SK-N-SH treated with all-trans-retinoic acid at 6 μM for 48 hours (cell line): ENCODE measurements at regions not wholly inside any gene's neighbourhood (a gene's known extent, or its start where the extent isn't known, plus 50 kb on each side); places are given as distances from the start of the nearest gene placed in this dataset.

Experiments
- CSDC2 ChIP-seq: fragments of 250-450 bp; sonication (Bioruptor Pico); IDR thresholded peaks from 2 replicates; pipeline ENCODE4 v1.5.0; 2020; ENCODE audit warnings: mild to moderate bottlenecking, moderate library complexity
- OSR1 ChIP-seq: fragments of 250-450 bp; sonication (Bioruptor Pico); IDR thresholded peaks from 2 replicates; pipeline ENCODE4 v1.8.0; 2022; ENCODE audit warnings: moderate library complexity, mild to moderate bottlenecking, inconsistent platforms
- PATZ1 ChIP-seq: fragments of 250-450 bp; sonication (Bioruptor Pico); IDR thresholded peaks from 2 replicates; pipeline ENCODE4 v1.8.0; 2020; ENCODE audit warnings: mild to moderate bottlenecking, moderate library complexity, borderline replicate concordance
- RARB ChIP-seq: fragments of 250-450 bp; sonication (Bioruptor Pico); IDR thresholded peaks from 2 replicates; pipeline ENCODE4 v1.8.0; 2021; ENCODE audit warnings: mild to moderate bottlenecking, moderate library complexity
- ZC3H10 ChIP-seq: fragments of 250-450 bp; sonication (Bioruptor Pico); IDR thresholded peaks from 2 replicates; pipeline ENCODE4 v1.5.1; 2021; ENCODE audit warnings: mild to moderate bottlenecking, moderate library complexity
- TF ChIP-seq, protein P1 (sequence below): fragments of 250-450 bp; sonication (Bioruptor Pico); IDR thresholded peaks from 2 replicates; pipeline ENCODE4 v1.5.1; 2020; ENCODE audit warnings: low read depth, mild to moderate bottlenecking, moderate library complexity
- TF ChIP-seq, protein P2 (sequence below): fragments of 250-450 bp; sonication (Bioruptor Pico); IDR thresholded peaks from 2 replicates; pipeline ENCODE4 v1.5.0; 2020; ENCODE audit warnings: mild to moderate bottlenecking, moderate library complexity

DNA sequence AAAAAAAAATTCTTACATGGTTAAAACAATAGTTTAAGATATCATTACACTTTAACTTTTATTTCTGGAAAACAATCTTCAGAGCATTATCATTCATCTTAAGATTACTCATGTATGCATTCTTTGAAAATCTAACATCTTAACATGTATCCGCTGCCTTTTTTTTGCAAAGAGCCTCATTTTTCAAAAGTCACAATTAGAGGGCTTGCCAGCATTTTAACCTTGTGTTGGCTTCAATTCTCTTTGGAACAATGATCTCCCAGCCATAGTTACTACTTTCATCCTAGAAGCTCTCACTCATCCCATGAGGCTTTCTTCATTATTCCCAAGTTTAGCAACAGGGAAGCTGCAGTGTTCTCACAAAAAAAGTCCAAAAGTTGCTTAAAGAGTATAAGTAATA is 330.8 kb downstream of the BCKDHB start:
- TF ChIP-seq, protein P1, sequence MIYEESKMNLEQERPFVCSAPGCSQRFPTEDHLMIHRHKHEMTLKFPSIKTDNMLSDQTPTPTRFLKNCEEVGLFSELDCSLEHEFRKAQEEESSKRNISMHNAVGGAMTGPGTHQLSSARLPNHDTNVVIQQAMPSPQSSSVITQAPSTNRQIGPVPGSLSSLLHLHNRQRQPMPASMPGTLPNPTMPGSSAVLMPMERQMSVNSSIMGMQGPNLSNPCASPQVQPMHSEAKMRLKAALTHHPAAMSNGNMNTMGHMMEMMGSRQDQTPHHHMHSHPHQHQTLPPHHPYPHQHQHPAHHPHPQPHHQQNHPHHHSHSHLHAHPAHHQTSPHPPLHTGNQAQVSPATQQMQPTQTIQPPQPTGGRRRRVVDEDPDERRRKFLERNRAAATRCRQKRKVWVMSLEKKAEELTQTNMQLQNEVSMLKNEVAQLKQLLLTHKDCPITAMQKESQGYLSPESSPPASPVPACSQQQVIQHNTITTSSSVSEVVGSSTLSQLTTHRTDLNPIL: no peak
- TF ChIP-seq RARB (CRISPR knock-in tag): no peak
- no peak for TF ChIP-seq PATZ1
- TF ChIP-seq CSDC2 (CRISPR knock-in tag): no peak
- TF ChIP-seq, protein P2, sequence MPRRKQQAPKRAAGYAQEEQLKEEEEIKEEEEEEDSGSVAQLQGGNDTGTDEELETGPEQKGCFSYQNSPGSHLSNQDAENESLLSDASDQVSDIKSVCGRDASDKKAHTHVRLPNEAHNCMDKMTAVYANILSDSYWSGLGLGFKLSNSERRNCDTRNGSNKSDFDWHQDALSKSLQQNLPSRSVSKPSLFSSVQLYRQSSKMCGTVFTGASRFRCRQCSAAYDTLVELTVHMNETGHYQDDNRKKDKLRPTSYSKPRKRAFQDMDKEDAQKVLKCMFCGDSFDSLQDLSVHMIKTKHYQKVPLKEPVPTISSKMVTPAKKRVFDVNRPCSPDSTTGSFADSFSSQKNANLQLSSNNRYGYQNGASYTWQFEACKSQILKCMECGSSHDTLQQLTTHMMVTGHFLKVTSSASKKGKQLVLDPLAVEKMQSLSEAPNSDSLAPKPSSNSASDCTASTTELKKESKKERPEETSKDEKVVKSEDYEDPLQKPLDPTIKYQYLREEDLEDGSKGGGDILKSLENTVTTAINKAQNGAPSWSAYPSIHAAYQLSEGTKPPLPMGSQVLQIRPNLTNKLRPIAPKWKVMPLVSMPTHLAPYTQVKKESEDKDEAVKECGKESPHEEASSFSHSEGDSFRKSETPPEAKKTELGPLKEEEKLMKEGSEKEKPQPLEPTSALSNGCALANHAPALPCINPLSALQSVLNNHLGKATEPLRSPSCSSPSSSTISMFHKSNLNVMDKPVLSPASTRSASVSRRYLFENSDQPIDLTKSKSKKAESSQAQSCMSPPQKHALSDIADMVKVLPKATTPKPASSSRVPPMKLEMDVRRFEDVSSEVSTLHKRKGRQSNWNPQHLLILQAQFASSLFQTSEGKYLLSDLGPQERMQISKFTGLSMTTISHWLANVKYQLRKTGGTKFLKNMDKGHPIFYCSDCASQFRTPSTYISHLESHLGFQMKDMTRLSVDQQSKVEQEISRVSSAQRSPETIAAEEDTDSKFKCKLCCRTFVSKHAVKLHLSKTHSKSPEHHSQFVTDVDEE: no peak
- TF ChIP-seq OSR1 (CRISPR knock-in tag): no peak
- TF ChIP-seq ZC3H10: no peak
